Stimulated activated CD8-positive, alpha-beta memory T cell treated with anti-CD3 and anti-CD28 coated beads, Interleukin-2, amount 100 ng/mL, for 48 hours (primary cell): ENCODE measurements at regions not wholly inside any gene's neighbourhood (a gene's known extent, or its start where the extent isn't known, plus 50 kb on each side); places are given as distances from the start of the nearest gene placed in this dataset.
"Not testable (repeated sequence)": the region's sequence is repeated elsewhere in the genome, so short reads cannot be mapped to it uniquely, and the experiment has no call there.

Experiments
- DNase-seq, 2 donors: peaks; one replicate each; pipeline ENCODE4 v3.0.0-alpha.2; 2020; ENCODE audit warnings: low read depth in 2 of 2

DNA sequence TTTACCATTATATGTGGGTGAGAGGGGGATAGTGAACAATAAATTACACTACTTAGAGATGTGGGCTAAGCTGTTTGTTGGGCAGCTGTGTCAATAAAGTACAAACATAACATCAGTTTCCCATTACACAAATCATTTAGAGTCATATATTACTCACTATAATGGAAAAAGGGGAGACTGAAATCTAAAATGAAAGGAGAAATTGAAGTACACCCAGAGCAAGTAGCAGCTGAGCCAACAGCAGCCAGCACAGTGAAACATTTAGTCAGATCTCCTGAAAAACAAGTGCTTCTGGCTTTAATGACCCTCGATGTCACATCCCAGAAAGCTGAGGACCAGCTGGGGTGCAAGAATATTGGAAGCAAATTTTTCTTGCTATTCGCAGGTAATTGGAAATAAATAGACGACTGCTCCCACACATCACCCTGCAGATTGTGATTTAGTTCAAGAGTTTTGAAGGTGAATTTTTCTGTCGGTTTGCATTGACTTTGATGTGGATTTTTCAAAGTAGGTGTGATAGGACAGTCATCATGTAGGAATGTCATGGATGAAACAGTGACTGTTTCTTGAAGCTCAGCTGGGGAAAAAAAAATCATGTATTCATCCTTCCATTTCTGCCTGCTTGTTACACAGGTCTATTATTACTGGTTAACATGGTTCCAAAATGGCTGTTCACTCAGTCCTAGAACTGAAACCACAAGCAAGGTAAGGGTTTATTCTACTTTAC lies 1607.3 kb upstream of the CELF4 start:
- no peak for DNase-seq

- no peak for DNase-seq
Observed at GRCh38 chr18:39168723-39169122, 1603.1 kb upstream of the CELF4 start.

GRCh38 chr18:39167990-39168389 lies 1602.4 kb upstream of the CELF4 start:
- no peak for DNase-seq

- no peak for DNase-seq
Observed at GRCh38 chr18:39166776-39167175, 1601.2 kb upstream of the CELF4 start.

- no peak for DNase-seq
Observed at GRCh38 chr18:39162013-39162827, 1596.6 kb upstream of the CELF4 start.

GRCh38 chr18:39149211-39149806 lies 1583.7 kb upstream of the CELF4 start:
- no peak for DNase-seq

DNA sequence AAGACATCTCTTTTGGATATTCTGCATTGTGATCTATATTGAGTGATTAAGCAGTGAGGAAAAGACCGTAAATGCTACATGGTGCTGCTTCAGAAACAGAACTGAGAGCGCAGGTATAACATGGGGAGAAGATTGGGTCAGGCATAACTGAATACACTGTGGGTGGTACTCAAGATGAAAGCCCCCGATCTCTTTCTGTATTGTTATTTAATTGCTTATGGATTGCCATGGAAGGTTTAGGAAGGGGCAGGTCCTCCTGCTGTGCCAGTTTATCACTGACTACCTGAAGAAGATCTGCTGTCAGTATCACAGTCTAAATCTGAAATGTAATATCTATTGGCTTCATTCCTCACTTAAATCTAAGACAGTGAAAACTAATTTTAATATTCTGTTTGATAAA lies 1568.7 kb upstream of the CELF4 start:
- DNase-seq = no peak

- DNase-seq = not testable (repeated sequence)
Observed at GRCh38 chr18:39127538-39127937, 1561.9 kb upstream of the CELF4 start.

- DNase-seq = no peak
Observed at GRCh38 chr18:39113790-39114189, 1548.2 kb upstream of the CELF4 start.

- DNase-seq = no peak
Observed at GRCh38 chr18:39105104-39105503, 1539.5 kb upstream of the CELF4 start.

- DNase-seq = no peak
Observed at GRCh38 chr18:39072970-39073369, 1507.4 kb upstream of the CELF4 start.

DNA sequence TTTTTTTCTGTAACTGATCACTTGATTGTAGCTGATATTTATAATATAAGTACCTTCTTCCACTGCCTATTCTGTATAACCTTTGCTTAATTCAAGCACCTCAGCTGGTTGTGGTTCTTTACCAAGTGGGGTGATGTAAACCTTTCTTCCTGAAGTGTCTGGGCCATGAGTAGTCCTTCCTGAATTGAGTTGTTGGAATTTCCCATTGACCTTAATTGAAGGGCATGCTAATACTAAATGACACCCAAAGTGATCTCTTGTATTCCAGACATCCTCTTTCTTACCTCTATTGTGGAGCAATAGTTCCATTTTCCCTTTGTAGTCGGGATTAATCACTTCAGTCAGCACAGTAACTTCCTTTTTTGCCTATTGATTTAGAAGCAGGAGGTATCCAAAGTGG lies 1496.8 kb upstream of the CELF4 start:
- no peak for DNase-seq

DNA sequence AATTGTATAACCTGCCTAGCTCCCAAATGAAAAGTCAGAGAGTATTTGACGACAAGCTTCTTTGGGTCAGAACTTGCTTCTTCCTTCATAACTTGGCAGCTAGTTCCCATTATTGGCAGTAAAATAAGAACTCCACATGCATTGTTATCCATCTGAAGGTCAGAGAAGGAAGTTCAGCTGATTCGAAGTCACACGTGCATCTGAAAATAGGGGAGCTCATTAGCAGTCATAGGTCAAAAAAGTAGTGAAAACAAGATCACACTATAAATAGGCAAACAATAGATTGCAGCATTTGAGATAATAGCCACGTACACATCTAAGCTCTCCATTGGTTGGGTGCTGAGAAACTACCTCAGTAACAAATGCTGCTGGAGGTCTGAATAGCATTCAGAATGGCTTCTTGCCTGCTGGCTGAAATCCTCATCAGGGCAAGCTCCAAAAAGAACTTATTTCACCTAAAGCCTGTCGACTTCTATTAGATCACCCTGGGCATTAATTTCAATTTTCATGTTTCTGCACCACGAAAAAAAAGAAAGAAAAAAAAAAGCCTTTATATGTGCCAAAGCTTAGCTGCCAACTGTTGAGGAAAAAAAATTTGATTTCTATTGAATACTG lies 1492.9 kb upstream of the CELF4 start:
- DNase-seq = no peak

DNA sequence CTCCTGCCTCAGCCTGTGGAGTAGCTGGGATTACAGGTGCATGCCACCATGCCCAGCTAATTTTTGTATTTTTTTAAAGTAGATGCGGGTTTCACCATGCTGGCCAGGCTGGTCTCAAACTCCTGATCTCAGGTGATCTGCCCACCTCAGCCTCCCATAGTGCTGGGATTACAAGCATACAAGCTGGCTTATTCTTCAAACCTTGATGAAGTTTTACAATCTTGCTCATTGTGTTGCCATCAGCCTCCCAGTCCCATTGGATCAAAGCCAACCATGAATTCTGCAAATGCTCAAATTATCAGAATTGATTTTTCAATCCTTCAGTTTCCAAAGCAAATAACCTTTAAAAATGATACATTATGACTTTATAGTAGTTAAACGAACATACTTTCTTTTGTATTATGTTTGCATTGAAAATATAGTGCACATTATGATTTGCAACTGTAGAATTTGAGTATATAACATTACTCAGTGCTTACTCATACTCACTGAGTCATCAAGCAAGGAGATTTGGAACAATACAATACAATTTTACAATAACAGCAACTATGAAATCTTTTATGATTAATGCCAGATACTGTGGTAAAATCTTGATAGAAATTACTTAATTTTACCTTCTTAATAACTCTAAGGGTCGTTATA lies 1491.9 kb upstream of the CELF4 start:
- no peak for DNase-seq

DNA sequence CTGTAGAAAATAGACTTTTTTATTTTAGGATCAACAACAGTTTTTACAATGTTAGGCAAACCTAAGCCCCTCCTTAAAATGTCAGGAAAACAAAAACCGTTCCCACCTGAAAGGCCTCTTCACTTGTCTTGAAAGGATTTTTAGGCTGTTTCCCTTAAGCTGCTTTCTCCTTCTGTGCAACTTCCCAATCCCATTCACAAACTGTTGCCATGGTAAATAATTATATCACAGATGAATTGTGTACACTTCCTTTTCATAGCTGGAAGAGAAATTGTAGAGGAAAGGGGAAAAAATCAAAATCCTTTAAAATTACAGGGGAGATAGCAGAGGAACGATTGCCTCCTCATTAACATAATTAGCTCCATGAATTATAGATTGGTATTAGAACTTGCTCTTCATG lies 1488.0 kb upstream of the CELF4 start:
- DNase-seq = no peak

DNA sequence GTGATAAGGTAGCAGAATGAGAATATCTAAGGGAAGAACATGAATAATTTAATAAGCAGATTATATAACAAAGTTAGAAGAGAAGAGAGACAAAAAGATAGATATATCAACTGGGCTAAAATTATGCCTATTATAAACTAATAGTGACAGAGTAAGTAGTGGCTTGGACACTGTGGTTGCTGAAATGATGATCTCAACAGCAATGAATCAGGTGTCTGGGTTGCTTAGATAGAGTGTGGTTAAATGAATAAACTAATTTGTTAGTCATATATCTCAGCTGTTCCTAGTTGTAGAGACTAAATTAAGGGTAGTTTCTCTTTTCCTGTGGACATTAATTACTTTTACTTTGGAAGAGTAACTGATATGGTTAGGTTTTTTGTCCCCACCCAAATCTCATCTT lies 1485.4 kb upstream of the CELF4 start:
- DNase-seq = no peak

GRCh38 chr18:39039813-39040212 lies 1474.2 kb upstream of the CELF4 start:
- no peak for DNase-seq

DNA sequence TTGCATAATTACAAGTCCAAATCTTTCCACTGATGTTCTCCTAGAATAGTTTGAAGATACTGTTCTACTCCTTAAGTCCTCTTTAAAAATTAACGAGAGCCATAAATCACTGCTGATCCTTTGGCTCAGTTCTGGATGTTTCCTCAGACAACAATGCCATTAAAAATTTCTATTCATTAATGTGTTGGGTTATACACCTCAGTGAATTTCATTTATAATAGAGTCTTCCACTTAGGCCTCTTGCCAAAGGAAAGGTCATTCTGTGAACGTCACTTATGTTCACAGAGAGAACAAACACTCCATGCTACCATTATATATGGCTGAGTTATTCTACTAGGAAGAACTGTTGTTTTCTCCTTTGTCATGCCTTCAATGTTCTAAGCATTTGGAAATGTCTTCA lies 1472.3 kb upstream of the CELF4 start:
- no peak for DNase-seq

GRCh38 chr18:39033312-39033711 lies 1467.7 kb upstream of the CELF4 start:
- DNase-seq = no peak

GRCh38 chr18:39031647-39032046 lies 1466.0 kb upstream of the CELF4 start:
- no peak for DNase-seq

- DNase-seq = no peak
Observed at GRCh38 chr18:39030124-39030655, 1464.6 kb upstream of the CELF4 start.

GRCh38 chr18:39025531-39025930 lies 1459.9 kb upstream of the CELF4 start:
- no peak for DNase-seq
